Astrocyte (in vitro differentiated cells and primary cell): ENCODE measurements at regions not wholly inside any gene's neighbourhood (a gene's known extent, or its start where the extent isn't known, plus 50 kb on each side); places are given as distances from the start of the nearest gene placed in this dataset.

Experiments used
- DNase-seq: peaks from one replicate; pipeline ENCODE4 v3.0.0-alpha.2; 2010; ENCODE audit warnings: low read depth
- FAIRE-seq: peaks from 2 replicates; lab custom pipeline; 2011; peaks lifted over from hg19 to GRCh38; lab: Jason Lieb, UNC
- H2AFZ ChIP-seq: 2 replicates; pipeline ENCODE4 v1.6.0; 2012; ENCODE audit warnings: low read depth, low read length, inconsistent platforms
- H3K27ac ChIP-seq: 2 replicates; pipeline ENCODE4 v1.5.1; 2011; ENCODE audit warnings: low read depth, low read length, inconsistent platforms
- H3K27me3 ChIP-seq: 2 replicates; pipeline ENCODE4 v1.6.0; 2011; ENCODE audit warnings: low read length, inconsistent platforms; ENCODE audit not compliant: insufficient read depth
- H3K36me3 ChIP-seq: 2 replicates; pipeline ENCODE4 v1.5.1; 2011; ENCODE audit warnings: low read length, inconsistent platforms; ENCODE audit not compliant: insufficient read depth
- H3K4me1 ChIP-seq: 2 replicates; pipeline ENCODE4 v1.5.1; 2011; ENCODE audit warnings: low read length, inconsistent platforms; ENCODE audit not compliant: insufficient read depth
- H3K4me2 ChIP-seq: 2 replicates; pipeline ENCODE4 v1.6.0; 2012; ENCODE audit warnings: low read length, inconsistent platforms
- H3K4me3 ChIP-seq: 2 replicates; pipeline ENCODE4 v1.5.1; 2011; ENCODE audit warnings: low read depth, mild to moderate bottlenecking, low read length, inconsistent platforms; ENCODE audit not compliant: insufficient read depth
- H3K79me2 ChIP-seq: 2 replicates; pipeline ENCODE4 v1.6.0; 2012; ENCODE audit warnings: mild to moderate bottlenecking, low read length, inconsistent platforms; ENCODE audit not compliant: insufficient read depth
- H3K9ac ChIP-seq: 2 replicates; pipeline ENCODE4 v1.6.0; 2012; ENCODE audit warnings: mild to moderate bottlenecking, low read length, inconsistent platforms
- H3K9me3 ChIP-seq: 2 replicates; pipeline ENCODE4 v1.5.1; 2012; ENCODE audit warnings: low read depth, mild to moderate bottlenecking, low read length, inconsistent platforms; ENCODE audit not compliant: insufficient read depth
- H4K20me1 ChIP-seq: 2 replicates; pipeline ENCODE4 v1.6.0; 2012; ENCODE audit warnings: low read length, inconsistent platforms; ENCODE audit not compliant: insufficient read depth
- H3K27ac Mint-ChIP-seq: one replicate; pipeline ENCODE4 v1.8.0; 2021; ENCODE audit warnings: mild to moderate bottlenecking, mixed read lengths; ENCODE audit not compliant: unreplicated experiment
- H3K27me3 Mint-ChIP-seq: one replicate; pipeline ENCODE4 v1.8.0; 2021; ENCODE audit warnings: low read depth, mixed read lengths; ENCODE audit not compliant: unreplicated experiment
- H3K36me3 Mint-ChIP-seq: one replicate; pipeline ENCODE4 v1.8.0; 2021; ENCODE audit warnings: low read depth, mixed read lengths; ENCODE audit not compliant: unreplicated experiment
- H3K4me1 Mint-ChIP-seq: one replicate; pipeline ENCODE4 v1.8.0; 2021; ENCODE audit warnings: low read depth, mixed read lengths; ENCODE audit not compliant: unreplicated experiment
- H3K4me3 Mint-ChIP-seq: one replicate; pipeline ENCODE4 v1.8.0; 2021; ENCODE audit warnings: mild to moderate bottlenecking, moderate library complexity, mixed read lengths; ENCODE audit not compliant: unreplicated experiment
- H3K9me3 Mint-ChIP-seq: one replicate; pipeline ENCODE4 v1.8.0; 2021; ENCODE audit warnings: mild to moderate bottlenecking, mixed read lengths; ENCODE audit not compliant: unreplicated experiment
- EZH2 ChIP-seq: IDR thresholded peaks from 2 replicates; pipeline ENCODE4 v1.6.1; 2012; ENCODE audit warnings: mild to moderate bottlenecking, low read length, inconsistent platforms; ENCODE audit not compliant: insufficient read depth
- TF ChIP-seq, protein P1 (sequence below): IDR thresholded peaks from 2 replicates; pipeline ENCODE4 v1.5.1; 2011; ENCODE audit warnings: low read depth, mild to moderate bottlenecking, inconsistent platforms, low read length, moderate library complexity; ENCODE audit not compliant: insufficient read depth

DNA sequence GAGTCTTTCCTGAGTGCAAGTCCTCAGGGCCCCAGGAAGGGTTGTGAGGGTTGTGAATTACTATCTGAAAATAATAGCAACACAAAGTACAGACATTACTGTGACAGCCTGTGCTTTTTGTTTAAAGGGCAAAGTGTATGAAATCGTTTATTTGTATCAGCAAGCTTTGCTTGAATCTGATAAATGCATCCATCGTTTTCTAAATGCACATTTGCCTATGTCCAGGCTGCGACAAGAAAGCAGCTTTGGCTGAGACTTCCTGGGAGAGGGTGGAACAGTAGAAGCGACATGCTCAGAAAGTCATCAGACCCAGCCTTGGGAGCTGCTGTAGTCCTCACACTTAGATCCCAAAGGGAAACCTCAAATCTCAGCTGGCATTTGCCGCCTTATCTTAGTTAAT lies 524.2 kb upstream of the SALL3 start:
- no peak overlapping the region for H3K27ac ChIP-seq
- H2AFZ ChIP-seq, result no peak overlapping the region
- no peaks in the 10 kb centered on the region for H3K79me2 ChIP-seq
- FAIRE-seq (no peak), DNase-seq (no peak)
- H3K4me3 ChIP-seq, result no peak overlapping the region
- no peaks in the 10 kb centered on the region for H3K27me3 Mint-ChIP-seq
- no peaks in the 10 kb centered on the region for H3K27me3 ChIP-seq
- H3K4me3 Mint-ChIP-seq, result no peak overlapping the region
- no peak for TF ChIP-seq EZH2
- TF ChIP-seq, protein P1, sequence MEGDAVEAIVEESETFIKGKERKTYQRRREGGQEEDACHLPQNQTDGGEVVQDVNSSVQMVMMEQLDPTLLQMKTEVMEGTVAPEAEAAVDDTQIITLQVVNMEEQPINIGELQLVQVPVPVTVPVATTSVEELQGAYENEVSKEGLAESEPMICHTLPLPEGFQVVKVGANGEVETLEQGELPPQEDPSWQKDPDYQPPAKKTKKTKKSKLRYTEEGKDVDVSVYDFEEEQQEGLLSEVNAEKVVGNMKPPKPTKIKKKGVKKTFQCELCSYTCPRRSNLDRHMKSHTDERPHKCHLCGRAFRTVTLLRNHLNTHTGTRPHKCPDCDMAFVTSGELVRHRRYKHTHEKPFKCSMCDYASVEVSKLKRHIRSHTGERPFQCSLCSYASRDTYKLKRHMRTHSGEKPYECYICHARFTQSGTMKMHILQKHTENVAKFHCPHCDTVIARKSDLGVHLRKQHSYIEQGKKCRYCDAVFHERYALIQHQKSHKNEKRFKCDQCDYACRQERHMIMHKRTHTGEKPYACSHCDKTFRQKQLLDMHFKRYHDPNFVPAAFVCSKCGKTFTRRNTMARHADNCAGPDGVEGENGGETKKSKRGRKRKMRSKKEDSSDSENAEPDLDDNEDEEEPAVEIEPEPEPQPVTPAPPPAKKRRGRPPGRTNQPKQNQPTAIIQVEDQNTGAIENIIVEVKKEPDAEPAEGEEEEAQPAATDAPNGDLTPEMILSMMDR, result no peak
- H3K4me1 Mint-ChIP-seq, result no peaks in the 10 kb centered on the region
- no peaks in the 10 kb centered on the region for H4K20me1 ChIP-seq
- H3K4me1 ChIP-seq, result no peaks in the 10 kb centered on the region
- H3K27ac Mint-ChIP-seq, result no peak overlapping the region
- H3K9ac ChIP-seq, result no peak overlapping the region
- H3K9me3 Mint-ChIP-seq, result peaks cover 6% of the 10 kb centered on the region
- peaks cover 6% of the 10 kb centered on the region for H3K9me3 ChIP-seq
- H3K4me2 ChIP-seq, result no peak overlapping the region
- H3K36me3 Mint-ChIP-seq, result no peaks in the 10 kb centered on the region
- no peaks in the 10 kb centered on the region for H3K36me3 ChIP-seq

- Histone ChIP-seq H2AFZ (no peak overlapping the region), H3K4me1 (no peaks in the 10 kb centered on the region), H3K36me3 (no peaks in the 10 kb centered on the region), H4K20me1 (no peaks in the 10 kb centered on the region), H3K4me3 (no peak overlapping the region), H3K9me3 (peaks cover 6% of the 10 kb centered on the region), H3K27me3 (no peaks in the 10 kb centered on the region), H3K79me2 (no peaks in the 10 kb centered on the region), H3K9ac (no peak overlapping the region), H3K4me2 (no peak overlapping the region), H3K27ac (no peak overlapping the region)
- H3K4me3 Mint-ChIP-seq, result no peak overlapping the region
- H3K9me3 Mint-ChIP-seq, result peaks cover 5% of the 10 kb centered on the region
- H3K27ac Mint-ChIP-seq, result no peak overlapping the region
- DNase-seq (no peak), FAIRE-seq (no peak)
- no peaks in the 10 kb centered on the region for H3K4me1 Mint-ChIP-seq
- H3K36me3 Mint-ChIP-seq, result no peaks in the 10 kb centered on the region
- no peaks in the 10 kb centered on the region for H3K27me3 Mint-ChIP-seq
- TF ChIP-seq EZH2, result no peak
- TF ChIP-seq, protein P1, result no peak
Measured at GRCh38 chr18:78457011-78457410, 522.6 kb upstream of the SALL3 start.

- H4K20me1 ChIP-seq, result no peaks in the 10 kb centered on the region
- no peaks in the 10 kb centered on the region for H3K4me1 Mint-ChIP-seq
- H3K79me2 ChIP-seq, result no peaks in the 10 kb centered on the region
- no peaks in the 10 kb centered on the region for H3K27me3 Mint-ChIP-seq
- H3K36me3 Mint-ChIP-seq, result no peaks in the 10 kb centered on the region
- H3K27ac Mint-ChIP-seq, result no peak overlapping the region
- H3K4me2 ChIP-seq, result no peak overlapping the region
- H3K27ac ChIP-seq, result no peak overlapping the region
- H2AFZ ChIP-seq, result no peak overlapping the region
- TF ChIP-seq, protein P1, result no peak
- no peak for TF ChIP-seq EZH2
- no peak for DNase-seq
- peaks cover 6% of the 10 kb centered on the region for H3K9me3 ChIP-seq
- H3K4me1 ChIP-seq, result no peaks in the 10 kb centered on the region
- H3K9ac ChIP-seq, result no peak overlapping the region
- H3K36me3 ChIP-seq, result no peaks in the 10 kb centered on the region
- no peak overlapping the region for H3K4me3 ChIP-seq
- no peaks in the 10 kb centered on the region for H3K27me3 ChIP-seq
- no peak for FAIRE-seq
- peaks cover 3% of the 10 kb centered on the region for H3K9me3 Mint-ChIP-seq
- no peak overlapping the region for H3K4me3 Mint-ChIP-seq
Measured at GRCh38 chr18:78457731-78458130, 521.9 kb upstream of the SALL3 start.
